OCI-LY3 (cell line): ENCODE measurements at regions not wholly inside any gene's neighbourhood (a gene's known extent, or its start where the extent isn't known, plus 50 kb on each side); places are given as distances from the start of the nearest gene placed in this dataset.

ENCODE experiments used
- EZH2phosphoT487 ChIP-seq: fragments of 200-600 bp; shearing (Covaris generic); IDR thresholded peaks from 2 replicates; pipeline ENCODE4 v1.6.1; 2018; ENCODE audit warnings: antibody characterized with exemption, mixed run types, low read depth
- TF ChIP-seq, protein P1 (sequence below): fragments of 200-600, 300-600 bp; sonication (generic); IDR thresholded peaks from 2 replicates; pipeline ENCODE4 v1.5.1; 2014; ENCODE audit warnings: antibody characterized with exemption, low read length, low read depth

DNA sequence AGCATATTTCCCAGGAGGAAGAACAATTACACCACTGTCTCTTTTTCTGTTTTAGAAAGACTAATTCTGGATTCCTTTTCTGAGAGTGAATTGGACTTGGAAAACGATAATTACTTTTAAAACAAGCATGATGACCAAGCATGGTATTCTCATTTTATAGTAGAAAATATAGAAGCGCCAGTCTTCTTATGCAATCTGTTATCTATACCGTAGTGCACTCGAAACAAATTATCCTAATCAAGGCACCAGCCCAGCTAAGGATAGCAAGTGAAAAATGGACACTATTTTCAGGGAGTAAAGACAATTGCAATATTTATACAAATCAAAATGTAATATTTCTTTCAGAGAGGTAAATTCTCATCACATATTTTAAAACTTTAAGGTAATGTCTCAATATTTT lies 892.1 kb upstream of the POU3F3 start:
- TF ChIP-seq, protein P1, sequence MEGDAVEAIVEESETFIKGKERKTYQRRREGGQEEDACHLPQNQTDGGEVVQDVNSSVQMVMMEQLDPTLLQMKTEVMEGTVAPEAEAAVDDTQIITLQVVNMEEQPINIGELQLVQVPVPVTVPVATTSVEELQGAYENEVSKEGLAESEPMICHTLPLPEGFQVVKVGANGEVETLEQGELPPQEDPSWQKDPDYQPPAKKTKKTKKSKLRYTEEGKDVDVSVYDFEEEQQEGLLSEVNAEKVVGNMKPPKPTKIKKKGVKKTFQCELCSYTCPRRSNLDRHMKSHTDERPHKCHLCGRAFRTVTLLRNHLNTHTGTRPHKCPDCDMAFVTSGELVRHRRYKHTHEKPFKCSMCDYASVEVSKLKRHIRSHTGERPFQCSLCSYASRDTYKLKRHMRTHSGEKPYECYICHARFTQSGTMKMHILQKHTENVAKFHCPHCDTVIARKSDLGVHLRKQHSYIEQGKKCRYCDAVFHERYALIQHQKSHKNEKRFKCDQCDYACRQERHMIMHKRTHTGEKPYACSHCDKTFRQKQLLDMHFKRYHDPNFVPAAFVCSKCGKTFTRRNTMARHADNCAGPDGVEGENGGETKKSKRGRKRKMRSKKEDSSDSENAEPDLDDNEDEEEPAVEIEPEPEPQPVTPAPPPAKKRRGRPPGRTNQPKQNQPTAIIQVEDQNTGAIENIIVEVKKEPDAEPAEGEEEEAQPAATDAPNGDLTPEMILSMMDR = no peak
- TF ChIP-seq EZH2phosphoT487 = no peak
